A549 (cell line): ENCODE measurements at regions not wholly inside any gene's neighbourhood (a gene's known extent, or its start where the extent isn't known, plus 50 kb on each side); places are given as distances from the start of the nearest gene placed in this dataset.

Source experiments
- CTCF ChIP-seq: fragments of >200 bp; sonication (Bioruptor Twin); formaldehyde crosslinking; IDR thresholded peaks from 3 replicates; pipeline ENCODE4 v1.5.1; 2016
- FOSL2 ChIP-seq, 2 experiments: fragments of 450-650 bp in 1 of 2; fragments of >200 bp in 1 of 2; sonication (Bioruptor Twin) in 1 of 2; formaldehyde crosslinking; IDR thresholded peaks; 2 replicates each; pipeline versions ENCODE4 v1.5.0 to v1.6.1; 2016 to 2020; ENCODE audit warnings: mild to moderate bottlenecking in 1 of 2, moderate library complexity in 1 of 2
- HDAC2 ChIP-seq: fragments of 200-600 bp; sonication (generic); IDR thresholded peaks from 2 replicates; pipeline ENCODE4 v1.6.1; 2016
- HOXA7 ChIP-seq: fragments of 250-450 bp; sonication (Bioruptor Pico); IDR thresholded peaks from 2 replicates; pipeline ENCODE4 v1.5.0; 2020; ENCODE audit warnings: mild to moderate bottlenecking, moderate library complexity
- MAX ChIP-seq: IDR thresholded peaks from 2 replicates; pipeline ENCODE4 v1.6.1; 2012
- PHF8 ChIP-seq: fragments of 200-600 bp; sonication (generic); IDR thresholded peaks from 2 replicates; pipeline ENCODE4 v1.6.1; 2016; ENCODE audit warnings: low read depth, mild to moderate bottlenecking, antibody characterized with exemption, moderate library complexity, borderline replicate concordance
- RAD21 ChIP-seq, 2 experiments: fragments of >200 bp in 1 of 2; sonication (Bioruptor Twin) in 1 of 2; formaldehyde crosslinking in 1 of 2; IDR thresholded peaks in 1 of 2; conservative IDR thresholded peaks in 1 of 2; 2 replicates in 1 of 2; 3 replicates in 1 of 2; pipeline ENCODE4 v1.6.1; 2012 to 2018; ENCODE audit warnings: inconsistent platforms in 1 of 2
- RCOR1 ChIP-seq: fragments of 150-350 bp; IDR thresholded peaks from 2 replicates; pipeline ENCODE4 v1.6.1; 2014; ENCODE audit warnings: antibody characterized with exemption, low read length, low read depth

- TF ChIP-seq HDAC2 = no peak
- no peak for TF ChIP-seq HOXA7 (CRISPR knock-in tag)
- no peak for TF ChIP-seq MAX
- TF ChIP-seq PHF8 = no peak
- TF ChIP-seq FOSL2 (IDR thresholded peaks at IDR 0.05) = no peak
- TF ChIP-seq FOSL2 (CRISPR knock-in tag; IDR thresholded peaks at IDR 0.05) = no peak
- TF ChIP-seq RAD21 (conservative IDR thresholded peaks at IDR 0.05 in 1 of 2, IDR thresholded peaks at IDR 0.05 in 1 of 2) = no peak
- TF ChIP-seq RCOR1 = no peak
- no peak for TF ChIP-seq CTCF
Measured at GRCh38 chr18:14930076-14930475, 182.1 kb downstream of the ANKRD30B start.
